GM19467 (cell line): ENCODE measurements at regions not wholly inside any gene's neighbourhood (a gene's known extent, or its start where the extent isn't known, plus 50 kb on each side); places are given as distances from the start of the nearest gene placed in this dataset.
"Not testable (repeated sequence)": the region's sequence is repeated elsewhere in the genome, so short reads cannot be mapped to it uniquely, and the experiment has no call there.

ENCODE experiments used
- ATAC-seq: cut with Tn5 transposase; IDR thresholded peaks from one replicate; pipeline ENCODE4 v1.9.1; 2021; ENCODE audit warnings: mild to moderate bottlenecking, moderate library complexity; ENCODE audit not compliant: unreplicated experiment

- ATAC-seq = no peak
These were observed 1426.8 kb downstream of the SLITRK5 start for GRCh38 chr13:89097994-89098393.

DNA sequence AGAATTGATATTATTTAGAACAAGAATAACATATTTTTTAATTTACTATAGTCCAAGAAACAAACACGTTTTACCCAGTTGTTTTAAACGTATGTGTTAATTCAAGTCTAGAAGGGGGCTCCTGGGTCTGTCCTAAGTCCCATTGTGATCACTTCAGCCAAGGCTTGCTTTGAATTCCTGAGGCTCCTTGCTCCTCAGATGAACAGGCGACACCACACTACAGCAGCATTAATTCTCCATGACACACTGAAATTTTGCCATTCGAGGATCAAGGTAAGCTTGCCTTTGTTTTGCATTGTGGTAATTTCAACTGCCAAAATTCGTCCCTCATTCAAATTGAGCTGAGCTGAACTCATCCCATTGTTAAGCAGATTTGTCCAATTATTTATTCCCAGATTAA is 1442.6 kb downstream of the SLITRK5 start:
- ATAC-seq = no peak

- no peak for ATAC-seq
These were observed 1444.1 kb downstream of the SLITRK5 start for GRCh38 chr13:89115307-89115706.

DNA sequence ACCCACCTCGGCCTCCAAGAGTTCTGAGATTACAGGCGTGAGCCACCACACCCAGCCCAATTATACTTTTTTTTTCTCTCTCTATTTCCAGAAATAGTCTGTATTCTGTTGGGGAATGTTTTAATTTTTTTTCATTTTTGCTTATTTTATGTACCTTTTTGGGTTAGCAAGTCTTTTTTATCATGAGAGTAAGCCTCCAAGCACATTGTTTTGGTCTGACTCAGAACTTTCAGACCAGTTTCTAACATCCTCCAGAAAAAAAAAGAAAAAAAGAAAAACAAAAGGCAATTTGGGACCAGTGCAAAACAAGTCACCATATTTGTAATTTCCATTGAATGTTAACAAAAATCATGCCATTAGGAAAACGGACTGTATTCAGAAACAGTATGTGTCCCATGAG is 1465.5 kb downstream of the SLITRK5 start:
- no peak for ATAC-seq

GRCh38 chr13:89150362-89150761 is 1479.2 kb downstream of the SLITRK5 start:
- no peak for ATAC-seq

DNA sequence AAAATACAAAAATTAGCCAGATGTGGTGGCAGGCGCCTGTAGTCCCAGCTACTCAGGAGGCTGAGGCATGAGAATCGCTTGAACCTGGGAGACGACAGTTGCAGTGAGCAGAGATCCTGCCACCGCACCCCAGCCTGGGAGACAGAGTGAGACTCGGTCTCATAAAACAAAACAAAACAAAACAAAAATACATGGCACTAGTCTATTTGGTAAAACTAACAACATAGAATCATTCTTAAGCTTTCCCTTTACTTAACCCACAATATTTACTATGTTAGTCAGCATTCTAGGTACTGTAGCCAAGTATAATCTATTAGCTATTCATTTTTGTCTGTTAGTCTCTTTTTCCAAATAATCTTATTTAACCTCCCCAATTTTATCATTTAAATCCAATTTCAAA is 1482.8 kb downstream of the SLITRK5 start:
- ATAC-seq = no peak

DNA sequence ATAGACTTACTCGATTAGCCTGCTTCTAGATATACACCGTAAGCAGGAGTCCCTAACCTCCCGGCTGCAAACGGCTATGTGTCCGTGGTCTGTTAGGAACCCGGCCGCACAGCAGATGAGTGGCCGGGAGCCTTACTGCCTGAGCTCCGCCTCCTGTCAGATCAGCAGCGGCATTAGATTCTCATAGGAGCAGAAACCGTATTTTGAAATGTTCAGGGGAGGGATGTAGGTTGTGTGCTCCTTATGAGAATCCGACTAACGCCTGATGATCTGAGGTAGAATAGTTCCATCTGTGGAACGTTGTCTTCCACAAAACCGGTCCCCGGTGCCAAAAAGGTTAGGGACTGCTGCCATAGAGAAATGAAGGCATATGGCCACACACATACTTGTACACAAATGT is 1491.9 kb downstream of the SLITRK5 start:
- no peak for ATAC-seq

GRCh38 chr13:89165685-89166084 is 1494.5 kb downstream of the SLITRK5 start:
- no peak for ATAC-seq

GRCh38 chr13:89169951-89170350 is 1498.8 kb downstream of the SLITRK5 start:
- ATAC-seq = no peak

GRCh38 chr13:89181041-89181440 is 1509.9 kb downstream of the SLITRK5 start:
- ATAC-seq = no peak

GRCh38 chr13:89199138-89199537 is 1528.0 kb downstream of the SLITRK5 start:
- ATAC-seq = no peak

GRCh38 chr13:89204435-89204834 is 1533.3 kb downstream of the SLITRK5 start:
- no peak for ATAC-seq

DNA sequence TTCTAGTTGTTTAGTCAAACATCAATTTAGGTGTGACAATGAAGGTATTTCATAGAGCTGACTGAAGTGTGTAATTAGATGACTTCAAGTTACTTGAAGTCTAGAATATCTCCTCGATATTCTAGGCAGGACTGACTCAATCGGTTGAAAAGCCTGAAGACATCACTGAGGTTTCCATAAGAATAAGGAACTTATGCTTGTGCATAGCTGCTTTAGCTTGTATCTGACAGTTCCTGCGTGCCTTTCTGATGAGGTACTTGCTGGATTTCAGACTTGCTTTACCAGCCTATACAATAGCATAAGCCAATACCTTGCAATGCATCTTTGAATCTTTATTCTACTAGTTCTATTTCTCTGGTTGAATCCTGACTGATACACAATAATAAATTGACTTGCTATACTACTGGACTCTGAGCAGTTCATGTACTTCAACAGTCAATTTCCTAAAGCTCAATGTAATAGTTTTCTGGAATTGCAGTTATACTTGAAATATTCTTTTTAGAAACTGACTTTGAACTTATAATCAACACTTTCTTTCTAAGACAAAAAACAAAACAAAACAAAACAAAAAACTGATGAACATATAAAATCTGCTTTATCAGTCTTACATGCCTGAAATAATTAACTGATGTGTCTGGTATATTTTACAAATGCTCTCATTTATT is 1534.8 kb downstream of the SLITRK5 start:
- ATAC-seq = no peak

GRCh38 chr13:89212186-89212585 is 1541.0 kb downstream of the SLITRK5 start:
- no peak for ATAC-seq

DNA sequence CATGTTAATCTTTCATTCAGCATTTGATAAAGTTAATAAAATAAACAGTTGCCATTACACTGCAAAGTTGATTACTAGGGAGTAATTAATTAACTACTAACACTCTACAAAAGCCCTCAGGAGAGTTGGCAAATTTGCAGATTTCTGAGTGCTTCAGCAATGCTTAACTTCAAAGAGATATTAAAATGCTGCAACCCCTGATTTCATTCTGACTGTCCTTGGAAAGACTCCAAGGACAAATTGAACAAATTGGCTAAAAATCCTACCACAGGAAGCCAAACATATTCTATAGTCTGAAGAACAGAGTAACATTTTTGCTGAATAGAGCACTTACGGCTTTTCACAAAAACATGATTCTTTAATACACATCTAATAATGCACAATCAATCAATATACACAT is 1543.0 kb downstream of the SLITRK5 start:
- no peak for ATAC-seq

DNA sequence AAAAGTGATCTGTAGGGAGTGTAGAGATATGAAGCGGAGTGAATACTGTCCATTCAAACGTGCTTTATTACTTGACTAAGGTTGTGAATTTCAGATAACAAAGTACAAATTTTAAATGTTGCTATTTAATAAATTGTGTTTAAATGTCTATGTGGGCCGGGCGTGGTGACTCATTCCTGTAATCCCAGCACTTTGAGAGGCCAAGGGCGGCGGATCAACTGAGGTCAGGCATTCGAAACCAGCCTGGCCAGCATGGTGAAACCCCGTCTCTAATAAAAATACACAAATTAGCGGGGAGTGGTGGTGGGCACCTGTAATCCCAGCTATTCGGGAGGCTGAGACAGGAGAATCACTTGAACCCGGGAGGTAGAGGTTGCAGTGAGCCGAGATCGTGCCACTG is 1544.1 kb downstream of the SLITRK5 start:
- ATAC-seq = not testable (repeated sequence)

DNA sequence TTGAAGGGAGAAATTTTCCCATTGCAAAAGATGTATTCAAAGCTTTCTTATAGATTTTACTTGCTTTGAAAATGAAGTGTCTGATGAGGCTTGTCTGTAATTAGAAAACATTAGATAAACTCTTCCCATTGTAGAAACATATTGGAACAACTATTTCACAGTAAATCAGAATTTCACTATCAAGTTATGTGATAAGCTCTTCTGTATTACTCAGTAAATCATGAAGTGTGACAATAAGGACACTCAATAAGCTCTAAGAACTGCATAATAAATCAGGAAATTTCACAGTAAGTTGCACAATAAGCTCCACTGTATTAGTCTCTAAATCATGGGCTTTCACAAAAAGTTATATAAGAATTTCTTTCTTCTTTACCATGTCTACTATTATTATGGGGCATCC is 1546.6 kb downstream of the SLITRK5 start:
- ATAC-seq = no peak

GRCh38 chr13:89221557-89222158 is 1550.5 kb downstream of the SLITRK5 start:
- no peak for ATAC-seq

DNA sequence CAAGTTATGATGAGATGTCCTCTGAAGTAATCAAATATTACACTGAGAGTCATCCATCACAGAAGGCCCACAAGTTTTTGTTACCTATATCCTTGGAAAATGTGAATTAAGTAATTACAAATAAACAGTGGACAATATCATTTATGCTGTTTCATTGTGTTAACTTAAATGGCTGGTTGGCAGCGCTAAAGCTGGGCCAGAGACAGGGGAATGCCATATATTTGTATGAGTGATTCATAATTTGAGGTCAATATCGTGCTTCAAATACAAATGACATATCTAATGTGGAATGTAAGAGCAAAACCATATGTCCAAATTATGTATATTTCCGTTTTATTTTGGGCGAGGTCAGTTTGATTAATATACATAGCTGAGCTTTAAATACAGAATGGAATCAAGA is 1556.2 kb downstream of the SLITRK5 start:
- ATAC-seq = no peak

DNA sequence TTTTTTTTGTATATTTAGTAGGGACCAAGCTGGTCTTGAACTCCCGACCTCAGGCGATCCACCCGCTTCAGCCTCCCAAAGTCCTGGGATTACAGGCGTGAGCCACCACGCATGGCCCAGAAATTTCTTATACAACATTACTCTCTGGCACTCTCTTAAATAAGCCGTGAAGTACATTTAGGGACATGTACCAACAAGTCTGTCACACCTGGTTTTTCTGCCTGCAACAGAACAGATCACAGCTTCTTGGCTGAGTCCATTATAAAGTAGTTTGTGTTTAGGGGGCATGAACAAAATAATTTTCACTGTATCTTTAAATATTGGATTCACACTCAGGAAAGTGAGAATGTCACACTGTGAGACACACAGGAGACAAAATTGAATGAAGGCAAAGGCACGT is 1567.3 kb downstream of the SLITRK5 start:
- ATAC-seq = no peak

DNA sequence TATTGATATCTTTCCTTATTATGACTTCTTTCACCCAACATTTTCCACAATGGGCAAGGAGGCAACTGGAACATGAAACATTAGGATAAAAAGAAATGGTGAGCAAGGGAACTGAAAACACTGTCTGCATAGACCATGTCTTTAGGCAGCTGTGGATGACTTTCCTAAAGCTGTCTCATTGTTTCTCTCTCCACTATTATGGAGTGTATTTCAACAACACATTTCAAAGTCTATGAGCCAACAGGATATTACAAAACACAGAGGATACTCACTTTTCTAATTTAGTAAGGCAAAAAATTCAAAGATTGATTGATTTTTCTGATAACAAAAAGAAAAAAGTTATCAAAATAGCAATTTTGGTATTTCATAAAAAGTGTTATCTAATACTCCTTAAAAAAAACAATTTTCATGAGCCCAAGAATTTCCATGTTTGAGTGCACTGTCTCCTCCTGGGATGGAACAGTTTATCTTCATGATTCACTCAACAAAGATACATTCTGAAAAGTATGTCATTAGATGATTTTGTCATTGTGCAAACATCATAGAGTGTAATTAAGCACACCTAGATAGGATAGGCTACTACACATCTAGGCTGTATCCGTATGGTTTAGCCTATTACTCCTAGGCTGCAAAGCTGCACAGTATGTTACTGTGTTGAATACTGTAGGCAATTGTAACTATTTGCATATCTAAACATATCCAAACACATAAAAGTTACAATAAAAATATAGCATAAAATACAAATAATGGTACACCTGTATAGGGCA is 1568.4 kb downstream of the SLITRK5 start:
- ATAC-seq = no peak

DNA sequence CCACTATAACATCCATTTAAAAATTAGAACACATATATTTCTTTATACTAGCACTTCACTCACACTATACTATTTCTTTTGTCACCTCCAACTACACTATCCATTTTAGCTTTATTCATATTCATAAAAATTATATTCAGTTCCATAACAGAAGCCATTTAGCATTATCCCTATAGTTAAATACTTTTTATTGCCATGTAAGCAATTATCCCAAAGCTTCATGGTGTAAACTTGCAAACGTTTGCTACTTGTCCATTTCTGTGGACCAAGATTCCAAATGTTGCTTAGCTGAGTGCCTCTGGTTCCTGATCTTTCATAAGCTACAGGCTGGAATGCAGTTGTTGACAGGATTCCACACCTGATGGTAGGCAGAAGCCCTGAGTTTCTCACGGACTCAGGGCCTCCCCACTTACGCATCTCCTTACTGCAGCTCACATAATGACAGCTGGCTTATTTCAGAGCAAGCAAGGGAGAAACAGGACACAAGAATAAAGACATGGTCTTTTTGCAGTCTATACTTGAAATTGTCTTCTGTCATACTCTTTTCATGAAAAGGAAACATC is 1584.8 kb downstream of the SLITRK5 start:
- ATAC-seq = no peak
